OCI-LY1 (cell line): ENCODE measurements at regions not wholly inside any gene's neighbourhood (a gene's known extent, or its start where the extent isn't known, plus 50 kb on each side); places are given as distances from the start of the nearest gene placed in this dataset.

Experiments
- H2AFZ ChIP-seq: fragments of 200-600 bp; sonication (generic), shearing (Covaris generic); 2 replicates; pipeline ENCODE4 v1.6.0; 2014; ENCODE audit warnings: antibody characterized with exemption, mild to moderate bottlenecking, low read length
- H3F3A ChIP-seq: fragments of 200-600 bp; sonication (generic), shearing (Covaris generic); 2 replicates; pipeline ENCODE4 v1.6.0; 2014; ENCODE audit warnings: mild to moderate bottlenecking, antibody characterized with exemption, low read length, moderate library complexity; ENCODE audit not compliant: insufficient read depth
- H3K27ac ChIP-seq: fragments of 200-600 bp; sonication (generic); 2 replicates; pipeline ENCODE4 v1.5.1; 2014; ENCODE audit warnings: low read length, mixed run types, mild to moderate bottlenecking, low read depth; ENCODE audit not compliant: poor library complexity, severe bottlenecking
- H3K27me3 ChIP-seq: fragments of 200-600 bp; sonication (generic); 2 replicates; pipeline ENCODE4 v1.6.0; 2014; ENCODE audit warnings: antibody characterized with exemption, mild to moderate bottlenecking, low read length, moderate library complexity; ENCODE audit not compliant: insufficient read depth
- H3K36me3 ChIP-seq: fragments of 200-600 bp; sonication (generic); 2 replicates; pipeline ENCODE4 v1.6.1; 2014; ENCODE audit warnings: mild to moderate bottlenecking, antibody characterized with exemption, low read length, moderate library complexity, mixed read lengths; ENCODE audit not compliant: insufficient read depth
- H3K4me1 ChIP-seq: fragments of 200-600 bp; sonication (generic); 2 replicates; pipeline ENCODE4 v1.5.1; 2014; ENCODE audit warnings: mild to moderate bottlenecking, low read length, moderate library complexity; ENCODE audit not compliant: insufficient read depth, severe bottlenecking
- H3K4me2 ChIP-seq: fragments of 200-600 bp; sonication (generic), shearing (Covaris generic); 2 replicates; pipeline ENCODE4 v1.6.1; 2014; ENCODE audit warnings: low read length
- H3K4me3 ChIP-seq: fragments of 200-600 bp; sonication (generic); 2 replicates; pipeline ENCODE4 v1.5.1; 2014; ENCODE audit warnings: low read length, low read depth, mild to moderate bottlenecking, mixed read lengths; ENCODE audit not compliant: poor library complexity, severe bottlenecking
- H3K79me2 ChIP-seq: fragments of 200-600 bp; shearing (Covaris generic); 2 replicates; pipeline ENCODE4 v1.6.1; 2016; ENCODE audit warnings: mixed run types, low read length, mixed read lengths; ENCODE audit not compliant: insufficient read depth
- H3K9ac ChIP-seq: fragments of 200-600 bp; sonication (generic), shearing (Covaris generic); 2 replicates; pipeline ENCODE4 v1.6.1; 2014; ENCODE audit warnings: mild to moderate bottlenecking, low read length, mixed read lengths
- H3K9me2 ChIP-seq: fragments of 200-600 bp; sonication (generic), shearing (Covaris generic); 2 replicates; pipeline ENCODE4 v1.6.1; 2014; ENCODE audit warnings: low read depth, mild to moderate bottlenecking, low read length, mixed read lengths
- H3K9me3 ChIP-seq: fragments of 200-600 bp; shearing (Covaris generic); 2 replicates; pipeline ENCODE4 v1.6.1; 2014; ENCODE audit warnings: low read length, mixed read lengths
- H4K20me1 ChIP-seq: fragments of 200-600 bp; sonication (generic), shearing (Covaris generic); 2 replicates; pipeline ENCODE4 v1.6.0; 2016; ENCODE audit warnings: mild to moderate bottlenecking, low read length; ENCODE audit not compliant: insufficient read depth
- EZH2 ChIP-seq: fragments of 200-600 bp; sonication (generic), shearing (Covaris generic); IDR thresholded peaks from 2 replicates; pipeline ENCODE4 v1.8.0; 2017; ENCODE audit warnings: borderline replicate concordance, mixed run types, mild to moderate bottlenecking, antibody characterized with exemption, low read length, moderate library complexity, mixed read lengths
- TF ChIP-seq, protein P1 (sequence below): fragments of 200-600 bp; sonication (generic), shearing (Covaris generic); IDR thresholded peaks from 2 replicates; pipeline ENCODE4 v1.5.1; 2017; ENCODE audit warnings: mild to moderate bottlenecking, antibody characterized with exemption, low read length, moderate library complexity, mixed read lengths

DNA sequence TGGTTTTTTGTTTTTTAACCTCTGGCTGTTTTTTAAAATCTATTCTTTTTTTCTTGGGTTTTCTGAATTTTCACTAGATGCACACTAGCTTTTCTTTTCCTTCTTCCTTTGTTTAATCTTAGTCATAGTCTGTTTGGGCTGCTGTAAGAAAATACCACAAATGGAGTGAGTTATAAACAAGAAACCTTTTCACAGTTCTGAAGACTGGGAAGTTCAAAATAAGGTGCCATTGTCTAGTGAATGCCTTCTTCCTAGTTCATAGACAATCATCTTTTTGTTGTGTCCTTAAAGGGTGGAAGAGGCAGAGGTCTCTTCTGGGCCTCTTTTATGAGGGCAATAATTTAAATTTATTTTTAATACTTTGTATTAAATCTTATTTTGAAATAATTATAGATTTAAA lies 532.9 kb upstream of the ANO5 start:
- Histone ChIP-seq H3K79me2 (no peaks in the 10 kb centered on the region), H3K9me2 (no peaks in the 10 kb centered on the region), H3K4me1 (no peaks in the 10 kb centered on the region), H3K9ac (no peak overlapping the region), H3K36me3 (no peaks in the 10 kb centered on the region), H3K9me3 (no peaks in the 10 kb centered on the region), H3K27ac (no peak overlapping the region), H3F3A (no peaks in the 10 kb centered on the region), H3K4me3 (no peak overlapping the region), H2AFZ (no peak overlapping the region), H3K27me3 (no peaks in the 10 kb centered on the region), H3K4me2 (no peak overlapping the region), H4K20me1 (no peaks in the 10 kb centered on the region)
- no peak for TF ChIP-seq EZH2
- TF ChIP-seq, protein P1, sequence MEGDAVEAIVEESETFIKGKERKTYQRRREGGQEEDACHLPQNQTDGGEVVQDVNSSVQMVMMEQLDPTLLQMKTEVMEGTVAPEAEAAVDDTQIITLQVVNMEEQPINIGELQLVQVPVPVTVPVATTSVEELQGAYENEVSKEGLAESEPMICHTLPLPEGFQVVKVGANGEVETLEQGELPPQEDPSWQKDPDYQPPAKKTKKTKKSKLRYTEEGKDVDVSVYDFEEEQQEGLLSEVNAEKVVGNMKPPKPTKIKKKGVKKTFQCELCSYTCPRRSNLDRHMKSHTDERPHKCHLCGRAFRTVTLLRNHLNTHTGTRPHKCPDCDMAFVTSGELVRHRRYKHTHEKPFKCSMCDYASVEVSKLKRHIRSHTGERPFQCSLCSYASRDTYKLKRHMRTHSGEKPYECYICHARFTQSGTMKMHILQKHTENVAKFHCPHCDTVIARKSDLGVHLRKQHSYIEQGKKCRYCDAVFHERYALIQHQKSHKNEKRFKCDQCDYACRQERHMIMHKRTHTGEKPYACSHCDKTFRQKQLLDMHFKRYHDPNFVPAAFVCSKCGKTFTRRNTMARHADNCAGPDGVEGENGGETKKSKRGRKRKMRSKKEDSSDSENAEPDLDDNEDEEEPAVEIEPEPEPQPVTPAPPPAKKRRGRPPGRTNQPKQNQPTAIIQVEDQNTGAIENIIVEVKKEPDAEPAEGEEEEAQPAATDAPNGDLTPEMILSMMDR = no peak

GRCh38 chr11:21675049-21675616 lies 517.8 kb upstream of the ANO5 start:
- no peaks in the 10 kb centered on the region for H3K79me2 ChIP-seq
- H3K9ac ChIP-seq = no peak overlapping the region
- no peaks in the 10 kb centered on the region for H3K9me2 ChIP-seq
- H4K20me1 ChIP-seq = no peaks in the 10 kb centered on the region
- H3K27me3 ChIP-seq = no peaks in the 10 kb centered on the region
- H2AFZ ChIP-seq = no peak overlapping the region
- H3K4me1 ChIP-seq = no peaks in the 10 kb centered on the region
- no peak overlapping the region for H3K27ac ChIP-seq
- H3K36me3 ChIP-seq = no peaks in the 10 kb centered on the region
- H3K9me3 ChIP-seq = no peaks in the 10 kb centered on the region
- no peaks in the 10 kb centered on the region for H3F3A ChIP-seq
- no peak for TF ChIP-seq EZH2
- TF ChIP-seq, protein P1 = no peak
- no peak overlapping the region for H3K4me3 ChIP-seq
- H3K4me2 ChIP-seq = no peak overlapping the region

GRCh38 chr11:21687643-21688042 lies 505.2 kb upstream of the ANO5 start:
- no peaks in the 10 kb centered on the region for H3F3A ChIP-seq
- no peak overlapping the region for H3K4me2 ChIP-seq
- no peaks in the 10 kb centered on the region for H4K20me1 ChIP-seq
- TF ChIP-seq, protein P1 = no peak
- H2AFZ ChIP-seq = no peak overlapping the region
- no peaks in the 10 kb centered on the region for H3K79me2 ChIP-seq
- no peaks in the 10 kb centered on the region for H3K9me2 ChIP-seq
- H3K9ac ChIP-seq = no peak overlapping the region
- no peak overlapping the region for H3K27ac ChIP-seq
- no peaks in the 10 kb centered on the region for H3K9me3 ChIP-seq
- H3K4me1 ChIP-seq = no peaks in the 10 kb centered on the region
- no peaks in the 10 kb centered on the region for H3K27me3 ChIP-seq
- no peaks in the 10 kb centered on the region for H3K36me3 ChIP-seq
- H3K4me3 ChIP-seq = no peak overlapping the region
